IMR-90 (cell line): ENCODE measurements at regions not wholly inside any gene's neighbourhood (a gene's known extent, or its start where the extent isn't known, plus 50 kb on each side); places are given as distances from the start of the nearest gene placed in this dataset.

Experiments used
- ATAC-seq: fragments of 200-7000 bp; cut with Tn5 transposase; 2 replicates; pipeline ENCODE4 v1.9.1; 2020; ENCODE audit warnings: low read depth, mild to moderate bottlenecking, moderate library complexity
- BruUV-seq: library from RNA; stranded (reverse); fragments of 400-500 nt; replicated peaks from 2 replicates; lab custom pipeline; 2021; lab: Mats Ljungman, UMichigan
- CTCF ChIA-PET: fragments of 300-600 bp; formaldehyde crosslinking; extraction: SDS; loops from one replicate; lab custom pipeline; 2021; ENCODE audit warnings: antibody characterized with exemption; lab: Yijun Ruan, JAX
- POLR2A ChIA-PET: fragments of 300-600 bp; sonication (Branson Sonifier 250); formaldehyde crosslinking; loops from one replicate; lab custom pipeline; 2022; ENCODE audit warnings: antibody characterized with exemption; ENCODE audit not compliant: unreplicated experiment; lab: Charles Lee
- DNase-seq: peaks from one replicate; pipeline ENCODE4 v3.0.0; 2013
- H2AFZ ChIP-seq: replicated peaks from 2 replicates; pipeline ENCODE3; 2013; ENCODE audit warnings: low read length, mild to moderate bottlenecking; ENCODE audit not compliant: poor library complexity
- H2AK5ac ChIP-seq: 2 replicates; pipeline ENCODE4 v1.6.1; 2013; ENCODE audit warnings: low read depth, low read length, inconsistent platforms
- H2AK9ac ChIP-seq: replicated peaks from 2 replicates; pipeline ENCODE3; 2013; ENCODE audit warnings: mild to moderate bottlenecking, low read depth, low read length, moderate library complexity; ENCODE audit not compliant: poor library complexity
- H2BK120ac ChIP-seq: 2 replicates; pipeline ENCODE4 v1.6.1; 2013; ENCODE audit warnings: low read depth, low read length, inconsistent platforms
- H2BK15ac ChIP-seq: 3 replicates; pipeline ENCODE4 v1.6.1; 2013; ENCODE audit warnings: low read depth, low read length, inconsistent platforms
- H2BK20ac ChIP-seq: 2 replicates; pipeline ENCODE4 v1.6.1; 2013; ENCODE audit warnings: low read depth, mild to moderate bottlenecking, inconsistent platforms, low read length, moderate library complexity
- H2BK5ac ChIP-seq: 2 replicates; pipeline ENCODE4 v1.6.1; 2013; ENCODE audit warnings: mild to moderate bottlenecking, low read depth, low read length, inconsistent platforms; ENCODE audit not compliant: poor library complexity, severe bottlenecking
- H3K14ac ChIP-seq: replicated peaks from 2 replicates; pipeline ENCODE4 v1.6.1; 2013; ENCODE audit warnings: low read depth, low read length, inconsistent platforms
- H3K18ac ChIP-seq: 2 replicates; pipeline ENCODE4 v1.6.1; 2013; ENCODE audit warnings: low read depth, low read length, control low read depth
- H3K23ac ChIP-seq: 2 replicates; pipeline ENCODE4 v1.6.1; 2013; ENCODE audit warnings: low read depth, low read length, inconsistent platforms
- H3K27ac ChIP-seq: 2 replicates; pipeline ENCODE4 v1.5.1; 2013; ENCODE audit warnings: mild to moderate bottlenecking, control low read depth, low read length; ENCODE audit not compliant: insufficient read depth
- H3K27me3 ChIP-seq: 2 replicates; pipeline ENCODE4 v1.6.1; 2013; ENCODE audit warnings: low read length; ENCODE audit not compliant: control insufficient read depth, insufficient read depth
- H3K36me3 ChIP-seq: 2 replicates; pipeline ENCODE4 v1.6.1; 2013; ENCODE audit warnings: low read length, mixed read lengths; ENCODE audit not compliant: control insufficient read depth, insufficient read depth
- H3K4ac ChIP-seq: 2 replicates; pipeline ENCODE4 v1.6.1; 2013; ENCODE audit warnings: low read depth, low read length, inconsistent platforms
- H3K4me1 ChIP-seq: 2 replicates; pipeline ENCODE4 v1.6.1; 2013; ENCODE audit warnings: low read length, mixed read lengths; ENCODE audit not compliant: control insufficient read depth, insufficient read depth
- H3K4me2 ChIP-seq: 2 replicates; pipeline ENCODE4 v1.6.1; 2013; ENCODE audit warnings: low read depth, mild to moderate bottlenecking, control low read depth, low read length, moderate library complexity
- H3K4me3 ChIP-seq: 2 replicates; pipeline ENCODE4 v1.5.1; 2013; ENCODE audit warnings: low read depth, mild to moderate bottlenecking, control low read depth, low read length, moderate library complexity; ENCODE audit not compliant: insufficient read depth
- H3K56ac ChIP-seq: 2 replicates; pipeline ENCODE4 v1.6.1; 2013; ENCODE audit warnings: low read length, inconsistent platforms; ENCODE audit not compliant: insufficient read depth; ENCODE audit errors: extremely low read depth
- H3K79me1 ChIP-seq, 2 experiments: 2 replicates each; pipeline ENCODE4 v1.6.1; 2013; ENCODE audit warnings: low read length in 2 of 2, inconsistent platforms in 1 of 2, low read depth in 1 of 2
- H3K9ac ChIP-seq: 2 replicates; pipeline ENCODE4 v1.6.1; 2013; ENCODE audit warnings: low read depth, low read length, control low read depth
- H3K9me1 ChIP-seq: 2 replicates; pipeline ENCODE4 v1.6.1; 2013; ENCODE audit warnings: low read length, inconsistent platforms; ENCODE audit not compliant: insufficient read depth
- H3K9me3 ChIP-seq: 2 replicates; pipeline ENCODE4 v1.6.1; 2013; ENCODE audit warnings: low read length; ENCODE audit not compliant: control insufficient read depth, insufficient read depth
- H4K20me1 ChIP-seq: 2 replicates; pipeline ENCODE4 v1.6.1; 2013; ENCODE audit warnings: low read length, inconsistent platforms; ENCODE audit not compliant: insufficient read depth
- H4K5ac ChIP-seq: 2 replicates; pipeline ENCODE4 v1.6.1; 2013; ENCODE audit warnings: mild to moderate bottlenecking, low read depth, low read length, control low read depth
- H4K8ac ChIP-seq, 2 experiments: 2 replicates each; pipeline ENCODE4 v1.6.1; 2013; ENCODE audit warnings: low read depth in 2 of 2, low read length in 2 of 2, control low read depth in 1 of 2, inconsistent platforms in 1 of 2
- H4K91ac ChIP-seq: 2 replicates; pipeline ENCODE4 v1.6.1; 2013; ENCODE audit warnings: low read depth, low read length, inconsistent platforms; ENCODE audit not compliant: insufficient read depth
- BHLHE40 ChIP-seq: fragments of 150-350 bp; IDR thresholded peaks from 2 replicates; pipeline ENCODE4 v1.6.1; 2016; ENCODE audit warnings: mild to moderate bottlenecking, low read depth, low read length
- CEBPB ChIP-seq: IDR thresholded peaks from 2 replicates; pipeline ENCODE4 v1.6.1; 2012; ENCODE audit warnings: low read depth, low read length, improper control_type of control experiment
- CHD1 ChIP-seq: IDR thresholded peaks from 2 replicates; pipeline ENCODE4 v1.6.1; 2012; ENCODE audit warnings: low read depth, low read length, improper control_type of control experiment
- FOS ChIP-seq: fragments of 150-350 bp; IDR thresholded peaks from 2 replicates; pipeline ENCODE4 v1.6.1; 2016; ENCODE audit warnings: low read depth, low read length
- MAFK ChIP-seq: IDR thresholded peaks from 2 replicates; pipeline ENCODE4 v1.6.1; 2012; ENCODE audit warnings: low read depth, low read length, improper control_type of control experiment
- MAZ ChIP-seq: IDR thresholded peaks from 2 replicates; pipeline ENCODE4 v1.6.1; 2012; ENCODE audit warnings: low read depth, mild to moderate bottlenecking, low read length, improper control_type of control experiment, moderate library complexity, borderline replicate concordance
- MXI1 ChIP-seq: IDR thresholded peaks from 2 replicates; pipeline ENCODE4 v1.6.1; 2012; ENCODE audit warnings: low read depth, mild to moderate bottlenecking, low read length, moderate library complexity, borderline replicate concordance
- NFE2L2 ChIP-seq: fragments of 150-350 bp; IDR thresholded peaks from 2 replicates; pipeline ENCODE4 v1.6.1; 2016; ENCODE audit warnings: low read depth, mild to moderate bottlenecking, low read length
- POLR2A ChIP-seq: IDR thresholded peaks from 2 replicates; pipeline ENCODE4 v1.6.1; 2012; ENCODE audit warnings: mild to moderate bottlenecking, low read depth, low read length
- RAD21 ChIP-seq: IDR thresholded peaks from 2 replicates; pipeline ENCODE4 v1.6.1; 2012; ENCODE audit warnings: low read length, improper control_type of control experiment
- RCOR1 ChIP-seq: IDR thresholded peaks from 2 replicates; pipeline ENCODE4 v1.6.1; 2012; ENCODE audit warnings: mild to moderate bottlenecking, low read length, improper control_type of control experiment; ENCODE audit not compliant: insufficient replicate concordance
- RFX5 ChIP-seq: IDR thresholded peaks from 2 replicates; pipeline ENCODE4 v1.8.0; 2012; ENCODE audit warnings: low read depth, mild to moderate bottlenecking, low read length, moderate library complexity
- SMC3 ChIP-seq: fragments of 150-350 bp; IDR thresholded peaks from 2 replicates; pipeline ENCODE4 v1.6.1; 2016; ENCODE audit warnings: low read depth, mild to moderate bottlenecking, antibody characterized with exemption, low read length, moderate library complexity
- WGBS, 2 experiments: methylation state at CpG; one replicate each; pipeline versions ENCODE4 v1.1.5 to v1.1.7; 2013; ENCODE audit warnings: missing lambda C conversion rate in 2 of 2; ENCODE audit not compliant: insufficient read length in 1 of 2; ENCODE audit errors: extremely low coverage in 2 of 2; 5-methylcytosine and 5-hydroxymethylcytosine counted together
- dilution Hi-C: fragments of 300-500 bp; cut with HindIII; formaldehyde crosslinking; loops from one replicate; pipeline ENCODE4 v1.14.3; 2018; ENCODE audit warnings: low sequenced_read_pairs; ENCODE audit not compliant: unreplicated experiment
- in situ Hi-C: fragments of 300-500 bp; cut with MboI; formaldehyde crosslinking; loops from 3 replicates; pipeline ENCODE4 v1.14.3; 2019; ENCODE audit warnings: low sequenced_read_pairs, inconsistent platforms, mixed read lengths
- intact Hi-C: fragments of 100-400 bp; cut with micrococcal nuclease; formaldehyde crosslinking; loops from 2 replicates; pipeline ENCODE4 v1.10.0; 2022
- TF ChIP-seq, protein P1 (sequence below): fragments of 150-350 bp; IDR thresholded peaks from 2 replicates; pipeline ENCODE4 v1.6.1; 2016; ENCODE audit warnings: low read depth, mild to moderate bottlenecking, low read length, moderate library complexity, borderline replicate concordance
- TF ChIP-seq, protein P2 (sequence below): conservative IDR thresholded peaks from 2 replicates; pipeline ENCODE4 v1.5.1; 2012; ENCODE audit warnings: mild to moderate bottlenecking, low read depth, low read length, improper control_type of control experiment
- TF ChIP-seq, protein P3 (sequence below): fragments of 150-350 bp; IDR thresholded peaks from 2 replicates; pipeline ENCODE4 v1.6.1; 2017; ENCODE audit warnings: mild to moderate bottlenecking, antibody characterized with exemption, low read length, low read depth

DNA sequence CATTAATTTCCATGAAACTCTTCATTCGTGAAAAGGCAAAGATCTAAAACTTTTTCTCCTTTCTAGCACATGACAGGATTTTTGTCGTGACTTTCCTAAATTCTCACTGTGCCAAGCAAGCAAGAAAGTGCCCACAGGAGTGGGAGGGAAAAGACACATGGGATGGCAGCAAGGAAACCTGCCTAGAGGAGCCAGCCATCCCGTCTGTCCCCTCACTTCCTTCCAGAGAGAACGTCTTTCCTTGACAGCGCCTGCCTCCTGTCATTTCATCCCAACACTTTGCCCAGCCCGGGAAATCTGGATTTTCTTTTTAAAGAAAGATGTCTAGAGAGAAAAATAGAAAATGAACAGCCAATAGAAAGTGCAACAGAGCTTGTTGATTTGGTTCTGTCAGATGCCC lies 200.6 kb upstream of the PTBP2 start:
- no peak overlapping the region for H4K8ac ChIP-seq
- no peak overlapping the region for H3K56ac ChIP-seq
- CTCF ChIA-PET = interaction anchor here (1.1 kb wide), 1 partner anchor 18 kb away, joined by 3 read pairs; no protein-coding TSS in a partner anchor
- H3K9ac ChIP-seq = no peak overlapping the region
- POLR2A ChIA-PET = interaction anchor here (0.6 kb wide), 1 partner anchor 991 kb away, joined by 4 read pairs; no protein-coding TSS in a partner anchor
- H3K14ac ChIP-seq = no peak overlapping the region
- no peak overlapping the region for H3K4ac ChIP-seq
- BruUV-seq = no TSS peak
- no peak overlapping the region for H2BK5ac ChIP-seq
- H2BK15ac ChIP-seq = no peak overlapping the region
- H2AK9ac ChIP-seq = no peak overlapping the region
- TF ChIP-seq, protein P1, sequence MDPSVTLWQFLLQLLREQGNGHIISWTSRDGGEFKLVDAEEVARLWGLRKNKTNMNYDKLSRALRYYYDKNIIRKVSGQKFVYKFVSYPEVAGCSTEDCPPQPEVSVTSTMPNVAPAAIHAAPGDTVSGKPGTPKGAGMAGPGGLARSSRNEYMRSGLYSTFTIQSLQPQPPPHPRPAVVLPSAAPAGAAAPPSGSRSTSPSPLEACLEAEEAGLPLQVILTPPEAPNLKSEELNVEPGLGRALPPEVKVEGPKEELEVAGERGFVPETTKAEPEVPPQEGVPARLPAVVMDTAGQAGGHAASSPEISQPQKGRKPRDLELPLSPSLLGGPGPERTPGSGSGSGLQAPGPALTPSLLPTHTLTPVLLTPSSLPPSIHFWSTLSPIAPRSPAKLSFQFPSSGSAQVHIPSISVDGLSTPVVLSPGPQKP = no peak
- TF ChIP-seq, protein P2, sequence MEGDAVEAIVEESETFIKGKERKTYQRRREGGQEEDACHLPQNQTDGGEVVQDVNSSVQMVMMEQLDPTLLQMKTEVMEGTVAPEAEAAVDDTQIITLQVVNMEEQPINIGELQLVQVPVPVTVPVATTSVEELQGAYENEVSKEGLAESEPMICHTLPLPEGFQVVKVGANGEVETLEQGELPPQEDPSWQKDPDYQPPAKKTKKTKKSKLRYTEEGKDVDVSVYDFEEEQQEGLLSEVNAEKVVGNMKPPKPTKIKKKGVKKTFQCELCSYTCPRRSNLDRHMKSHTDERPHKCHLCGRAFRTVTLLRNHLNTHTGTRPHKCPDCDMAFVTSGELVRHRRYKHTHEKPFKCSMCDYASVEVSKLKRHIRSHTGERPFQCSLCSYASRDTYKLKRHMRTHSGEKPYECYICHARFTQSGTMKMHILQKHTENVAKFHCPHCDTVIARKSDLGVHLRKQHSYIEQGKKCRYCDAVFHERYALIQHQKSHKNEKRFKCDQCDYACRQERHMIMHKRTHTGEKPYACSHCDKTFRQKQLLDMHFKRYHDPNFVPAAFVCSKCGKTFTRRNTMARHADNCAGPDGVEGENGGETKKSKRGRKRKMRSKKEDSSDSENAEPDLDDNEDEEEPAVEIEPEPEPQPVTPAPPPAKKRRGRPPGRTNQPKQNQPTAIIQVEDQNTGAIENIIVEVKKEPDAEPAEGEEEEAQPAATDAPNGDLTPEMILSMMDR = no peak
- TF ChIP-seq POLR2A = no peak
- TF ChIP-seq RCOR1 = no peak
- no peak for TF ChIP-seq BHLHE40
- no peak for TF ChIP-seq RAD21
- no peak for TF ChIP-seq CEBPB
- TF ChIP-seq MAZ = no peak
- TF ChIP-seq, protein P3, sequence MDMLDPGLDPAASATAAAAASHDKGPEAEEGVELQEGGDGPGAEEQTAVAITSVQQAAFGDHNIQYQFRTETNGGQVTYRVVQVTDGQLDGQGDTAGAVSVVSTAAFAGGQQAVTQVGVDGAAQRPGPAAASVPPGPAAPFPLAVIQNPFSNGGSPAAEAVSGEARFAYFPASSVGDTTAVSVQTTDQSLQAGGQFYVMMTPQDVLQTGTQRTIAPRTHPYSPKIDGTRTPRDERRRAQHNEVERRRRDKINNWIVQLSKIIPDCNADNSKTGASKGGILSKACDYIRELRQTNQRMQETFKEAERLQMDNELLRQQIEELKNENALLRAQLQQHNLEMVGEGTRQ = no peak
- no peak for TF ChIP-seq NFE2L2
- TF ChIP-seq SMC3 = no peak
- no peak for TF ChIP-seq RFX5
- TF ChIP-seq CHD1 = no peak
- no peak for TF ChIP-seq MXI1
- TF ChIP-seq MAFK = no peak
- TF ChIP-seq FOS = no peak
- H3K9me1 ChIP-seq = no peaks in the 10 kb centered on the region
- intact Hi-C loops (no loop called here), dilution Hi-C loops (no loop called here), in situ Hi-C loops (no loop called here)
- H3K9me3 ChIP-seq = no peaks in the 10 kb centered on the region
- H3K4me1 ChIP-seq = peaks cover 4% of the 10 kb centered on the region
- no peak overlapping the region for H2BK120ac ChIP-seq
- H3K27me3 ChIP-seq = no peaks in the 10 kb centered on the region
- H3K23ac ChIP-seq = no peak overlapping the region
- DNase-seq (no peak), ATAC-seq (no peak)
- H2AK5ac ChIP-seq = no peak overlapping the region
- H3K27ac ChIP-seq = no peak overlapping the region
- no peak overlapping the region for H3K18ac ChIP-seq
- H3K4me3 ChIP-seq = no peak overlapping the region
- no peak overlapping the region for H4K91ac ChIP-seq
- no peak overlapping the region for H4K5ac ChIP-seq
- no peaks in the 10 kb centered on the region for H4K20me1 ChIP-seq
- no peaks in the 10 kb centered on the region for H3K79me1 ChIP-seq
- no CpG with 5 or more reads among the region's 6 CpGs for WGBS, 2 experiments
- H3K36me3 ChIP-seq = no peaks in the 10 kb centered on the region
- H3K4me2 ChIP-seq = no peak overlapping the region
- no peak overlapping the region for H2BK20ac ChIP-seq
- H2AFZ ChIP-seq = no peak overlapping the region
